ENCODE measurements at regions not wholly inside any gene's neighbourhood (a gene's known extent, or its start where the extent isn't known, plus 50 kb on each side); places are given as distances from the start of the nearest gene placed in this dataset.

DNA sequence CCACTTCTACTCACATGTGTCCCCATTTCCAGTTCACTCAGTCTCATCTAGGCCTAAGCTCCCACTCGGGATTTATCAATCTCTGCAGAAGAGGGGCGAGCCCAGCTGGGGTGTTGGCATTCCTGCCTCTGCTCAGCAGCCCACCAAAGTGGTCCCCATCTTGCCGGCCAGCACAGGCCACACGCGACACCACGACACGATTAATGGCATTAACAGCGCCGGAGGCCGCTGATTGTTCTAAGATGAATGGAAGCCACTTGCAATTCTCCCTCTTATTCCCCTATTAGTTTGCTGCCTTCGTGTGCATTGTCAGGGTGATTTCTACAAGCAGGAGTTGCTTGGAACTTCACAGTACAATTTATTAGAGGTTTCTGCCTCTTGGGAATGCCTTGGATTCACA is 477.3 kb downstream of the SHQ1 start:
- no peak overlapping the region for H3K27ac ChIP-seq
- TF ChIP-seq, protein P1, sequence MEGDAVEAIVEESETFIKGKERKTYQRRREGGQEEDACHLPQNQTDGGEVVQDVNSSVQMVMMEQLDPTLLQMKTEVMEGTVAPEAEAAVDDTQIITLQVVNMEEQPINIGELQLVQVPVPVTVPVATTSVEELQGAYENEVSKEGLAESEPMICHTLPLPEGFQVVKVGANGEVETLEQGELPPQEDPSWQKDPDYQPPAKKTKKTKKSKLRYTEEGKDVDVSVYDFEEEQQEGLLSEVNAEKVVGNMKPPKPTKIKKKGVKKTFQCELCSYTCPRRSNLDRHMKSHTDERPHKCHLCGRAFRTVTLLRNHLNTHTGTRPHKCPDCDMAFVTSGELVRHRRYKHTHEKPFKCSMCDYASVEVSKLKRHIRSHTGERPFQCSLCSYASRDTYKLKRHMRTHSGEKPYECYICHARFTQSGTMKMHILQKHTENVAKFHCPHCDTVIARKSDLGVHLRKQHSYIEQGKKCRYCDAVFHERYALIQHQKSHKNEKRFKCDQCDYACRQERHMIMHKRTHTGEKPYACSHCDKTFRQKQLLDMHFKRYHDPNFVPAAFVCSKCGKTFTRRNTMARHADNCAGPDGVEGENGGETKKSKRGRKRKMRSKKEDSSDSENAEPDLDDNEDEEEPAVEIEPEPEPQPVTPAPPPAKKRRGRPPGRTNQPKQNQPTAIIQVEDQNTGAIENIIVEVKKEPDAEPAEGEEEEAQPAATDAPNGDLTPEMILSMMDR (IDR thresholded peaks at IDR 0.05) = no peak
- H3K27me3 ChIP-seq = no peaks in the 10 kb centered on the region
- H3K36me3 ChIP-seq = no peaks in the 10 kb centered on the region
- no peaks in the 10 kb centered on the region for H3K4me1 ChIP-seq
- no peak overlapping the region for H3K4me3 ChIP-seq
- no peak for DNase-seq (ENCODE audit: low spot score)
- no peaks in the 10 kb centered on the region for H3K9me3 ChIP-seq

GRCh38 chr3:72369681-72370080 is 478.6 kb downstream of the SHQ1 start:
- Histone ChIP-seq H3K27me3 (no peaks in the 10 kb centered on the region), H3K36me3 (no peaks in the 10 kb centered on the region), H3K27ac (no peak overlapping the region), H3K4me3 (no peak overlapping the region), H3K4me1 (no peaks in the 10 kb centered on the region), H3K9me3 (no peaks in the 10 kb centered on the region)
- TF ChIP-seq, protein P1 (IDR thresholded peaks at IDR 0.05) = no peak
- no peak for DNase-seq (ENCODE audit: low spot score)

GRCh38 chr3:72368331-72368975 is 479.8 kb downstream of the SHQ1 start:
- no peaks in the 10 kb centered on the region for H3K27me3 ChIP-seq
- H3K36me3 ChIP-seq = no peaks in the 10 kb centered on the region
- no peaks in the 10 kb centered on the region for H3K9me3 ChIP-seq
- no peaks in the 10 kb centered on the region for H3K4me1 ChIP-seq
- no peak overlapping the region for H3K4me3 ChIP-seq
- TF ChIP-seq, protein P1 (IDR thresholded peaks at IDR 0.05) = no peak
- no peak for DNase-seq (ENCODE audit: low spot score)
- no peak overlapping the region for H3K27ac ChIP-seq

GRCh38 chr3:72361990-72362389 is 486.3 kb downstream of the SHQ1 start:
- H3K36me3 ChIP-seq = no peaks in the 10 kb centered on the region
- no peaks in the 10 kb centered on the region for H3K4me1 ChIP-seq
- DNase-seq (ENCODE audit: low spot score) = no peak
- no peak overlapping the region for H3K4me3 ChIP-seq
- no peak overlapping the region for H3K27ac ChIP-seq
- no peaks in the 10 kb centered on the region for H3K9me3 ChIP-seq
- TF ChIP-seq, protein P1 (IDR thresholded peaks at IDR 0.05) = no peak
- H3K27me3 ChIP-seq = no peaks in the 10 kb centered on the region

GRCh38 chr3:72359743-72360142 is 488.5 kb downstream of the SHQ1 start:
- Histone ChIP-seq H3K27ac (no peak overlapping the region), H3K27me3 (no peaks in the 10 kb centered on the region), H3K4me3 (no peak overlapping the region), H3K9me3 (no peaks in the 10 kb centered on the region), H3K4me1 (no peaks in the 10 kb centered on the region), H3K36me3 (no peaks in the 10 kb centered on the region)
- TF ChIP-seq, protein P1 (IDR thresholded peaks at IDR 0.05) = no peak
- DNase-seq (ENCODE audit: low spot score) = no peak

- TF ChIP-seq, protein P1 (IDR thresholded peaks at IDR 0.05) = no peak
- H3K9me3 ChIP-seq = no peaks in the 10 kb centered on the region
- no peaks in the 10 kb centered on the region for H3K27me3 ChIP-seq
Measured at GRCh38 chr3:72355168-72355567, 493.1 kb downstream of the SHQ1 start.

More at GRCh38 chr3:72355168-72355567, 493.1 kb downstream of the SHQ1 start:
- Histone ChIP-seq H3K36me3 (no peaks in the 10 kb centered on the region), H3K4me1 (no peaks in the 10 kb centered on the region), H3K27ac (no peak overlapping the region), H3K4me3 (no peak overlapping the region)
- DNase-seq (ENCODE audit: low spot score) = no peak

All from right atrium auricular region (tissue), 2 donors.